ENCODE measurements at regions not wholly inside any gene's neighbourhood (a gene's known extent, or its start where the extent isn't known, plus 50 kb on each side); places are given as distances from the start of the nearest gene placed in this dataset.

DNA sequence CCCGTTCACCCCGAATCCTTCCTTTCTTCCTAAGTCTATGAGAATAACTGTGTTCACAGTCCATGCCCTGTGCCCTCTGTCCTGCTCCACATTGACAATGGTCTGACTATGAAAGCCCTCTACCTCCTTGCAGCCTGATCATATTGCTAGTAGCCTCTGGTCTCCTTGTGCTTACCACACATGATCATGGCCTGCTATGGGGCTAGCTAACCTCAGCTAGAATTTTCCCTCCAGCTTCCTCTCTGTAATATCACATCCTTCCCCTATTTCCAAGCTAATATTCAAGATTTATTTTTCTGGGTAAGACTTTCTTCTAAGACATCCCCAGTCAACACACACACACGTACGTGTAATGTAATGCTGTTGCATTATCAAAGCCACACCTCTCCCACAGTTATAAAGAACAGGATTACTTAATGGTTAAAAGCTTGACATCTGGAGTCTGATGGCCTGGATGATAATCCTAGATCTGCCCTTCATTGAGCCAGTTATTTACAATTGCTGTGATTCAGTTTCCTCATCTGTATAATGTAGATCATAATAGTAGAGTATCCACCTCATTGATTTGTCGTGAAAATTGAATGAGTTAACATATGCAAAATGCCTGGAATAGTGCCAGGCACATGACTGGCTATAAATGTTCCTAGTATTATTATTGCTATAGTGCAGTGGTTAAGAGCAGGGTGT, 214.4 kb upstream of the BLID start:
- no peaks in the 10 kb centered on the region for H3K36me3 ChIP-seq
- H3K4me3 ChIP-seq: no peak overlapping the region
- no peaks in the 10 kb centered on the region for H3K9me3 ChIP-seq
- intact Hi-C loops (cut with DNase I; ENCODE audit: low total_unique reads): no loop called here
- peaks cover 0 to 12% (median 2%) of the 10 kb centered on the region in 4 donors for H3K4me1 ChIP-seq
- H3K27me3 ChIP-seq: no peaks in the 10 kb centered on the region
- no peak overlapping the region for H3K27ac ChIP-seq
- TF ChIP-seq, protein P1, sequence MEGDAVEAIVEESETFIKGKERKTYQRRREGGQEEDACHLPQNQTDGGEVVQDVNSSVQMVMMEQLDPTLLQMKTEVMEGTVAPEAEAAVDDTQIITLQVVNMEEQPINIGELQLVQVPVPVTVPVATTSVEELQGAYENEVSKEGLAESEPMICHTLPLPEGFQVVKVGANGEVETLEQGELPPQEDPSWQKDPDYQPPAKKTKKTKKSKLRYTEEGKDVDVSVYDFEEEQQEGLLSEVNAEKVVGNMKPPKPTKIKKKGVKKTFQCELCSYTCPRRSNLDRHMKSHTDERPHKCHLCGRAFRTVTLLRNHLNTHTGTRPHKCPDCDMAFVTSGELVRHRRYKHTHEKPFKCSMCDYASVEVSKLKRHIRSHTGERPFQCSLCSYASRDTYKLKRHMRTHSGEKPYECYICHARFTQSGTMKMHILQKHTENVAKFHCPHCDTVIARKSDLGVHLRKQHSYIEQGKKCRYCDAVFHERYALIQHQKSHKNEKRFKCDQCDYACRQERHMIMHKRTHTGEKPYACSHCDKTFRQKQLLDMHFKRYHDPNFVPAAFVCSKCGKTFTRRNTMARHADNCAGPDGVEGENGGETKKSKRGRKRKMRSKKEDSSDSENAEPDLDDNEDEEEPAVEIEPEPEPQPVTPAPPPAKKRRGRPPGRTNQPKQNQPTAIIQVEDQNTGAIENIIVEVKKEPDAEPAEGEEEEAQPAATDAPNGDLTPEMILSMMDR (IDR thresholded peaks at IDR 0.05): no peak
- no peak for DNase-seq

DNA sequence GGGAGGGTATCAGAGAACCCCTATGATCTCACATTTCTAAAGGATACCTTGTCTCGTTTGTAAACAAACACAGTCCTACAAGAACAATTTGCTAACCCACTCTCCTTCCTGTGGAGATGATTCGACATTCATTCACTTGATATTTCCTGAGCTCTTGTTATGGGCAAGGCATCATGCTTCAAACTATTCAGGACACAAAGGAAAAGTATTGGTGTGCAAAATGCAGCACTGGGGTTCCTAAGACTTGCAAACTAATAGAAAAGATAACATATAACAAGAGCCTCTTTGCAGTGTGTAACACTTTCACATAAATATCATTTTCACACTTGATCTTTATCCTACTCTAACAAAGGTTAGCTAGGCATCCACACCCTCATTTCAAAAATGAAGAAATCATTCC, 211.5 kb upstream of the BLID start:
- intact Hi-C loops (cut with DNase I; ENCODE audit: low total_unique reads): no loop called here
- Histone ChIP-seq H3K27ac (no peak overlapping the region), H3K9me3 (no peaks in the 10 kb centered on the region), H3K27me3 (no peaks in the 10 kb centered on the region), H3K4me3 (no peak overlapping the region), H3K4me1 (no peaks in the 10 kb centered on the region), H3K36me3 (no peaks in the 10 kb centered on the region)
- TF ChIP-seq, protein P1 (IDR thresholded peaks at IDR 0.05): no peak
- DNase-seq: no peak

DNA sequence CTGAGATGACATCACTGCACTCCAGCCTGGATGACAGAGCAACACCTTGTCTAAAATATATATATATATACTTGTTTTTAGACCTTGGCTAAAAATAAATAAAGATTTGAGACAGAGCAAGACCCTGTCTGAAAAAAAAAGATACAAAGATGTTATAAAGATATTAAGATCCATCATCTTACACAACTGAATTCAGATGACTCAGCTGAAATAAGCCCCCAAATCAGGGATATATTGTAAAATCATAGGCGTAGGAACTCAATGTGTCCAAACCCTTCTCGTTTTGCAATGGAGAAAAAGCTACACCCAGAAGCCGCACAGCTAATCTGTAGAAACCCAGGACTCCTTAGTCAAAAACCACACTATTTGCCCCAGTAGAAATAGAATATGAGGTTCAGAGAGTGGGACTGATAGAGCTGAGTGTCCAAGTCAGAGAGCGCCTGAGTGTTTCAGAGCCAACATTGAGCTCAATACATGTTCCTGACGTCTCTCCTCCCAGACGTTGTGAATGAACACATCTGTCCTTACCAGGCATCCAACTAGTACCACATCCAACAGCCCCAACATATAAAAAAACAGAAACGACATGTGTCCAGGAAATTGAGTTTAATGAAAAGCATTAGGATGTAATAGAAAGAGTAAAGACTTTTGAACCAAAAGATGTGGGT, 207.9 kb upstream of the BLID start:
- Histone ChIP-seq H3K4me1 (peaks cover 0 to 7% (median 0%) of the 10 kb centered on the region in 4 donors), H3K9me3 (no peaks in the 10 kb centered on the region), H3K27ac (no peak overlapping the region), H3K4me3 (no peak overlapping the region), H3K36me3 (no peaks in the 10 kb centered on the region), H3K27me3 (no peaks in the 10 kb centered on the region)
- intact Hi-C loops (cut with DNase I; ENCODE audit: low total_unique reads): no loop called here
- no peak for DNase-seq
- TF ChIP-seq, protein P1 (IDR thresholded peaks at IDR 0.05): no peak

DNA sequence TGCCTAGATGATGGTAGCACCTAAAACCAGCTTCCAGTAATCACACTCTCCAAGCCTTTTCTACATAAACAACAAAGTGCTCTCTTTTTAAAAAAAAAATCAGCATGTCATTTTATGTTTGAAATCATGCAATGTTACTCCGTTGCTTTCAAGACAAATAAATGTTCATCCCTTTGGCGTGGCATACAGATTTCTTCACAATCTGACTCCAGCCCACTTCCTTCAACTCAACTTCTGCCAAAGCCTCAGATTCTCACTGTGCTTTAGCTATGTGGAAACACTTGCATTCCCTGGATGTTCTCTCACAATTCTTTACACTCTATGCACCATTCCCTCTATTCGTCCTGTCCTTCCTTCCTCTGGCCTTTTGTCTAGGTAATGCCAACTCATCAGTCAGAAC, 206.3 kb upstream of the BLID start:
- TF ChIP-seq, protein P1 (IDR thresholded peaks at IDR 0.05): no peak

DNA sequence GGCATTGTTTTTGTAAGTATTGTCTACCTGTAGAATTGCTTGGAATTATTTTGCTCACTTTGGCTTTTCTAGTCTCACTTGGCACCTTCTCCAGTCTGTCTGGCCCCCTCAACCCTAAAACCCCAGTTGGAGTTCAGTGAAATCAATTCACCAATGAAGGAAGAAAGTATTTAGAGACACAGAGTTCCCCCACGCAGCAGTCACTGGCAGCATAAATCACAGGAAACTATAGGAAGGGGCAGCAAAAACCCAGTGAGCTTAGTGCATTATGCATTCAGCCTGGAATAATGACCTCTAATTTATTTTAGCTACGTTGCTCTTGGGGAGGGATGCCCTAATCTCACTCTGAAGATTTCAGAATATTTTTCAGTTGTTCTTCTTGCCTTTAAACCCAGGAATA, 204.7 kb upstream of the BLID start:
- Histone ChIP-seq H3K36me3 (no peaks in the 10 kb centered on the region), H3K9me3 (no peaks in the 10 kb centered on the region), H3K4me1 (peaks cover 0 to 11% (median 0%) of the 10 kb centered on the region in 4 donors), H3K4me3 (no peak overlapping the region), H3K27ac (peak overlapping the region; percentile 15 to 36), H3K27me3 (no peaks in the 10 kb centered on the region)
- no peak for DNase-seq
- TF ChIP-seq, protein P1 (IDR thresholded peaks at IDR 0.05): no peak
- intact Hi-C loops (cut with DNase I; ENCODE audit: low total_unique reads): no loop called here

More for the DNA sequence above, 206.3 kb upstream of the BLID start:
- DNase-seq: peak in 1 of 2 donors; percentile 42
- intact Hi-C loops (cut with DNase I; ENCODE audit: low total_unique reads): no loop called here
- Histone ChIP-seq H3K27me3 (no peaks in the 10 kb centered on the region), H3K4me3 (peak overlapping the region in 1 of 2 donors; percentile 11), H3K36me3 (no peaks in the 10 kb centered on the region), H3K9me3 (no peaks in the 10 kb centered on the region), H3K27ac (peak overlapping the region in 1 of 2 donors; percentile 15), H3K4me1 (peaks cover 0 to 11% (median 0%) of the 10 kb centered on the region in 4 donors)

Measured in tibial artery (tissue), 4 donors.